ENCODE measurements at regions not wholly inside any gene's neighbourhood (a gene's known extent, or its start where the extent isn't known, plus 50 kb on each side); places are given as distances from the start of the nearest gene placed in this dataset.

DNA sequence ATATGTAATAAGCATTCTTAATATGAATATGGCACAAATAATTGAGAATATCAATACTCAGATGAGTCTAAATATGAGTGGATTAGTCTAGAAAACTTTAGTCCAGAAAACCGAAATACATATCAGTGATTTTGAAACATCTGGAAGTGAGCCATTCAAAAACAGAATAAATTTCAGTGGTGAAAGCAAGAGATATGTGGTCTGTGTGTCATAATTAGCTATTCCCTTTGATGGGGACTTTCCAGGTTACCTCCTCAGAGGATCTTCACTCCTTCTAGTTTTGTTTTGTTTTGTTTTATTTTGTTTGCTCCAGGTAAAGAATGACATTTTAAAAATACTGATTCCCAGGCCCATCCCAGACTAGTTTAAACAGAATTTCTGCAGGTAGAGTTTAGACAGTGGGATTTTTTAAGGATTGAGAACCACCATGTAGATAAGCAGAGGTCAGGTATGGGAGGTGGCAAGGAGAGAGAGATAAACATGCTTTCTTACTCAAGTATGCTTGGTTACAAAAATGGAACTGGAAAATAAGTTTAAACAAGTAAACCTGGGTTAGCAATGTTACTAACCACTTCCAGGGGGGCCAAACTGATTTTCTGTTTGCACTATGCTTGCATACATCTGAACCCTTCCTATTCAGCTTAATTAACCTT lies 70.7 kb downstream of the NABP1 start:
- TF ChIP-seq, protein P1, sequence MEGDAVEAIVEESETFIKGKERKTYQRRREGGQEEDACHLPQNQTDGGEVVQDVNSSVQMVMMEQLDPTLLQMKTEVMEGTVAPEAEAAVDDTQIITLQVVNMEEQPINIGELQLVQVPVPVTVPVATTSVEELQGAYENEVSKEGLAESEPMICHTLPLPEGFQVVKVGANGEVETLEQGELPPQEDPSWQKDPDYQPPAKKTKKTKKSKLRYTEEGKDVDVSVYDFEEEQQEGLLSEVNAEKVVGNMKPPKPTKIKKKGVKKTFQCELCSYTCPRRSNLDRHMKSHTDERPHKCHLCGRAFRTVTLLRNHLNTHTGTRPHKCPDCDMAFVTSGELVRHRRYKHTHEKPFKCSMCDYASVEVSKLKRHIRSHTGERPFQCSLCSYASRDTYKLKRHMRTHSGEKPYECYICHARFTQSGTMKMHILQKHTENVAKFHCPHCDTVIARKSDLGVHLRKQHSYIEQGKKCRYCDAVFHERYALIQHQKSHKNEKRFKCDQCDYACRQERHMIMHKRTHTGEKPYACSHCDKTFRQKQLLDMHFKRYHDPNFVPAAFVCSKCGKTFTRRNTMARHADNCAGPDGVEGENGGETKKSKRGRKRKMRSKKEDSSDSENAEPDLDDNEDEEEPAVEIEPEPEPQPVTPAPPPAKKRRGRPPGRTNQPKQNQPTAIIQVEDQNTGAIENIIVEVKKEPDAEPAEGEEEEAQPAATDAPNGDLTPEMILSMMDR (IDR thresholded peaks at IDR 0.05 in 8 of 11, conservative IDR thresholded peaks at IDR 0.05 in 3 of 11): no peak
- TF ChIP-seq POLR2A (IDR thresholded peaks at IDR 0.05): no peak
